ENCODE measurements at regions not wholly inside any gene's neighbourhood (a gene's known extent, or its start where the extent isn't known, plus 50 kb on each side); places are given as distances from the start of the nearest gene placed in this dataset.

- no peaks in the 10 kb centered on the region for H3K4me1 ChIP-seq (ENCODE audit: control insufficient read depth in 2 of 2, insufficient read depth in 2 of 2, low read length in 2 of 2)
- H3K27ac ChIP-seq (ENCODE audit: low read depth, low read length), result no peak overlapping the region
- Mint-ChIP-seq H3K27me3 (no peaks in the 10 kb centered on the region), H3K9me3 (peaks cover 0 to 14% (median 4%) of the 10 kb centered on the region in 11 donors), H3K36me3 (no peaks in the 10 kb centered on the region), H3K27ac (no peak overlapping the region), H3K4me1 (no peaks in the 10 kb centered on the region), H3K4me3 (no peak overlapping the region)
- intact Hi-C loops (cut with micrococcal nuclease), result no loop called here
- CTCF ChIA-PET, result no interaction called here
- H3K4me3 ChIP-seq (ENCODE audit: low read length), result no peak overlapping the region
- H3K27me3 ChIP-seq (ENCODE audit: control insufficient read depth in 2 of 2, insufficient read depth in 2 of 2, low read length in 2 of 2), result no peaks in the 10 kb centered on the region
- no peaks in the 10 kb centered on the region for H3K36me3 ChIP-seq (ENCODE audit: control insufficient read depth in 2 of 3, insufficient read depth in 3 of 3, low read length in 3 of 3)
- ATAC-seq, result no peak
- POLR2A ChIA-PET, result no interaction called here
- H3K9me3 ChIP-seq (ENCODE audit: control insufficient read depth in 2 of 3, low read length in 3 of 3), result no peaks in the 10 kb centered on the region
- no peak for DNase-seq
Measured at GRCh38 chr14:29278301-29279263, 512.0 kb downstream of the FOXG1 start.

- H3K9me3 ChIP-seq (ENCODE audit: control insufficient read depth in 2 of 3, low read length in 3 of 3), result no peaks in the 10 kb centered on the region
- no peak overlapping the region for H3K27ac Mint-ChIP-seq
- H3K27me3 ChIP-seq (ENCODE audit: control insufficient read depth in 2 of 2, insufficient read depth in 2 of 2, low read length in 2 of 2), result no peaks in the 10 kb centered on the region
- ATAC-seq, result no peak
- no peak for DNase-seq
- H3K36me3 Mint-ChIP-seq, result no peaks in the 10 kb centered on the region
- no peak overlapping the region for H3K4me3 ChIP-seq (ENCODE audit: low read length)
- CTCF ChIA-PET, result no interaction called here
- POLR2A ChIA-PET, result no interaction called here
- H3K4me3 Mint-ChIP-seq, result no peak overlapping the region
- H3K9me3 Mint-ChIP-seq, result peaks cover 0 to 13% (median 5%) of the 10 kb centered on the region in 11 donors
- intact Hi-C loops (cut with micrococcal nuclease), result no loop called here
- no peaks in the 10 kb centered on the region for H3K36me3 ChIP-seq (ENCODE audit: control insufficient read depth in 2 of 3, insufficient read depth in 3 of 3, low read length in 3 of 3)
- H3K27me3 Mint-ChIP-seq, result no peaks in the 10 kb centered on the region
- no peak overlapping the region for H3K27ac ChIP-seq (ENCODE audit: low read depth, low read length)
- H3K4me1 Mint-ChIP-seq, result no peaks in the 10 kb centered on the region
- H3K4me1 ChIP-seq (ENCODE audit: control insufficient read depth in 2 of 2, insufficient read depth in 2 of 2, low read length in 2 of 2), result no peaks in the 10 kb centered on the region
Measured at GRCh38 chr14:29282169-29282568, 515.6 kb downstream of the FOXG1 start.

DNA sequence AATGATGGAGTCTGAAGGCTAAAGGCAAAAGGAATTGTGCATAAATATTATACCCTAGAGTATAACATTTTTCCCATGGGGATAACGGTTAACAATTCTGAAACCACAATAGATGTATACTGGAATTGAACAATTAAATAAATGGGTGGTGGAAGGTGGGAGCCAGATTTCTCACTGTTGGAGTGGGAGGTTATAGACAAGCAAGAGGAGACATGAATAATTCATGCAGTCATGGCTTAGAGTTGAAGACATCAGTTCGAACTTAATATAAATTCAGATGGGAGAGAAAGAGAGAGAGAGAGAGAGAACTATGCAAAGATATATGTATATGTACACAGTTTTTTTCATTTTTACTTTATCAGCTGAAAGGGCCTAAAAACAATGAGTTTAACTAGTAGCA, 523.9 kb downstream of the FOXG1 start:
- intact Hi-C loops (cut with micrococcal nuclease), result no loop called here
- Histone ChIP-seq H3K27ac (ENCODE audit: low read depth, low read length) (no peak overlapping the region), H3K4me3 (ENCODE audit: low read length) (no peak overlapping the region), H3K36me3 (ENCODE audit: control insufficient read depth in 2 of 3, insufficient read depth in 3 of 3, low read length in 3 of 3) (no peaks in the 10 kb centered on the region), H3K27me3 (ENCODE audit: control insufficient read depth in 2 of 2, insufficient read depth in 2 of 2, low read length in 2 of 2) (no peaks in the 10 kb centered on the region), H3K9me3 (ENCODE audit: control insufficient read depth in 2 of 3, low read length in 3 of 3) (peaks cover 0 to 13% (median 0%) of the 10 kb centered on the region in 3 experiments), H3K4me1 (ENCODE audit: control insufficient read depth in 2 of 2, insufficient read depth in 2 of 2, low read length in 2 of 2) (no peaks in the 10 kb centered on the region)
- H3K27ac Mint-ChIP-seq, result no peak overlapping the region
- H3K36me3 Mint-ChIP-seq, result no peaks in the 10 kb centered on the region
- DNase-seq, result no peak
- POLR2A ChIA-PET, result no interaction called here
- ATAC-seq, result no peak
- H3K4me3 Mint-ChIP-seq, result no peak overlapping the region
- CTCF ChIA-PET, result no interaction called here
- peaks cover 2 to 31% (median 15%) of the 10 kb centered on the region in 11 donors for H3K9me3 Mint-ChIP-seq
- H3K27me3 Mint-ChIP-seq, result no peaks in the 10 kb centered on the region
- no peaks in the 10 kb centered on the region for H3K4me1 Mint-ChIP-seq

DNA sequence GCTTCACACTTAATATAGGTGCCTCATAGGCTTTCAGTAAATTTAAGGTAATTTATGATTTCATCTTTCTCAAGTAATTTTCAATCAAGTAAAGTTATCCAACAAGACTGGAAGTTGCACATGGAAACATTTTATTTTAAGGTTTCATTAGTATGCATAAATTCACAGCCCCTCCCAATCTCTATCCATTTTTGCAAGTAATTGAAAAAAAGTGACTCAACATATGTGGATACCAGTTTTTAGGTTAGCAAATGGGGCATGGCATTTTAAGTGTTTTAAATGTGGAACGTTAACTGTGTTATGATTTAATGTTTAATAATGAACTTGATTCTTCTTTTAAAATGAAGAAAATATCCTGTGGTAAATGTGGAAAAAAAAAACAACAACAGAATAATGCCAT, 532.8 kb downstream of the FOXG1 start:
- ATAC-seq (no peak), DNase-seq (no peak)
- Mint-ChIP-seq H3K36me3 (peaks cover 0 to 3% (median 0%) of the 10 kb centered on the region in 5 donors), H3K27me3 (no peaks in the 10 kb centered on the region), H3K27ac (no peak overlapping the region), H3K4me3 (no peak overlapping the region), H3K9me3 (peaks cover 10 to 56% (median 21%) of the 10 kb centered on the region in 11 donors), H3K4me1 (no peaks in the 10 kb centered on the region)
- Histone ChIP-seq H3K27me3 (ENCODE audit: control insufficient read depth in 2 of 2, insufficient read depth in 2 of 2, low read length in 2 of 2) (no peaks in the 10 kb centered on the region), H3K4me1 (ENCODE audit: control insufficient read depth in 2 of 2, insufficient read depth in 2 of 2, low read length in 2 of 2) (no peaks in the 10 kb centered on the region), H3K4me3 (ENCODE audit: low read length) (no peak overlapping the region), H3K9me3 (ENCODE audit: control insufficient read depth in 2 of 3, low read length in 3 of 3) (peaks cover 0 to 13% (median 0%) of the 10 kb centered on the region in 3 experiments), H3K36me3 (ENCODE audit: control insufficient read depth in 2 of 3, insufficient read depth in 3 of 3, low read length in 3 of 3) (no peaks in the 10 kb centered on the region), H3K27ac (ENCODE audit: low read depth, low read length) (no peak overlapping the region)
- ChIA-PET CTCF (no interaction called here), POLR2A (no interaction called here)
- intact Hi-C loops (cut with micrococcal nuclease), result no loop called here

DNA sequence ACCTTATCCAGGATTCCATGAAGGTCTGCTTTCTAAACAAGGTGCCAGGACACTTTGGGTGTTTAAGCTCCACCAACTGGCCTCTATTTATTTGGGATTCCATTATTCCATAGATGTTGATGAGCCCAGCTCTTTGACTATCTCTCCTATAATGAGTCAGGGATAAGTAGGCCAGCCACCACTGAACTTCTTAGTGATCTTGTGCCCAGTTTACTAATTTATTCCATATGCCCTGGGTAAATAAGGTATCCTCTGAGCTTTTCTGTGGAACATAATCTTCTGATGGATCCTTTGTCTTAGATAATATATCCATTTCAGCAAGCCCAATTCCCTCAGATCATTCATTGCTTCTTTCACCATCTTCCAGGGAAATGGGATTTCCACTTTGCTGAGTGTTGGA, 535.0 kb downstream of the FOXG1 start:
- DNase-seq (no peak), ATAC-seq (no peak)
- H3K9me3 Mint-ChIP-seq, result peaks cover 3 to 42% (median 17%) of the 10 kb centered on the region in 11 donors
- ChIA-PET CTCF (no interaction called here), POLR2A (no interaction called here)
- peaks cover 0 to 3% (median 0%) of the 10 kb centered on the region in 5 donors for H3K36me3 Mint-ChIP-seq
- H3K4me1 ChIP-seq (ENCODE audit: control insufficient read depth in 2 of 2, insufficient read depth in 2 of 2, low read length in 2 of 2), result no peaks in the 10 kb centered on the region
- H3K27ac Mint-ChIP-seq, result no peak overlapping the region
- H3K27me3 ChIP-seq (ENCODE audit: control insufficient read depth in 2 of 2, insufficient read depth in 2 of 2, low read length in 2 of 2), result no peaks in the 10 kb centered on the region
- H3K36me3 ChIP-seq (ENCODE audit: control insufficient read depth in 2 of 3, insufficient read depth in 3 of 3, low read length in 3 of 3), result no peaks in the 10 kb centered on the region
- H3K4me3 Mint-ChIP-seq, result no peak overlapping the region
- no peak overlapping the region for H3K4me3 ChIP-seq (ENCODE audit: low read length)
- no peak overlapping the region for H3K27ac ChIP-seq (ENCODE audit: low read depth, low read length)
- H3K4me1 Mint-ChIP-seq, result no peaks in the 10 kb centered on the region
- intact Hi-C loops (cut with micrococcal nuclease), result no loop called here
- H3K9me3 ChIP-seq (ENCODE audit: control insufficient read depth in 2 of 3, low read length in 3 of 3), result no peaks in the 10 kb centered on the region
- H3K27me3 Mint-ChIP-seq, result no peaks in the 10 kb centered on the region

GRCh38 chr14:29310210-29310609, 543.6 kb downstream of the FOXG1 start:
- CTCF ChIA-PET, result no interaction called here
- Mint-ChIP-seq H3K27ac (no peak overlapping the region), H3K36me3 (no peaks in the 10 kb centered on the region), H3K4me1 (no peaks in the 10 kb centered on the region), H3K27me3 (no peaks in the 10 kb centered on the region), H3K4me3 (no peak overlapping the region), H3K9me3 (peaks cover 0 to 11% (median 2%) of the 10 kb centered on the region in 11 donors)
- DNase-seq (no peak), ATAC-seq (no peak)
- Histone ChIP-seq H3K4me3 (ENCODE audit: low read length) (no peak overlapping the region), H3K27me3 (ENCODE audit: control insufficient read depth in 2 of 2, insufficient read depth in 2 of 2, low read length in 2 of 2) (no peaks in the 10 kb centered on the region), H3K4me1 (ENCODE audit: control insufficient read depth in 2 of 2, insufficient read depth in 2 of 2, low read length in 2 of 2) (no peaks in the 10 kb centered on the region), H3K27ac (ENCODE audit: low read depth, low read length) (no peak overlapping the region), H3K36me3 (ENCODE audit: control insufficient read depth in 2 of 3, insufficient read depth in 3 of 3, low read length in 3 of 3) (no peaks in the 10 kb centered on the region), H3K9me3 (ENCODE audit: control insufficient read depth in 2 of 3, low read length in 3 of 3) (no peaks in the 10 kb centered on the region)
- POLR2A ChIA-PET, result no interaction called here
- intact Hi-C loops (cut with micrococcal nuclease), result no loop called here

DNA sequence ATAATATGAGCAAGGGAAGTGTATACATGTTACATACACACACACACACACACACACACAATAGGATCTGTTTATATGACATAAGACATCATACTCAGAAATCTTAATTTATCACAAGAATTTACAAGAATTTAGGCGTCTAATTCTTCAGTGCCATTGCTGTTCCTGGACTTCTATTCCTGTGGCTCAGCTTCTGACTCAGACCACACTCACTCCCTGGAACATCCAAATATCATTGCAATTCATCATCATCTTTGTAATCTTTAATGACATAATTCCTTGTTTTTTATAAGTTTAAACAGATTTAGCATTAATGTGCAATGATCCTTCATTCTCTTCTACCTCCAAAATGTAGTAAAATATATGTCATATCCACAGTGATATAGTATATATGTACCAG, 544.2 kb downstream of the FOXG1 start:
- no peaks in the 10 kb centered on the region for H3K4me1 Mint-ChIP-seq
- ChIA-PET POLR2A (no interaction called here), CTCF (no interaction called here)
- H3K4me3 ChIP-seq (ENCODE audit: low read length), result no peak overlapping the region
- H3K4me1 ChIP-seq (ENCODE audit: control insufficient read depth in 2 of 2, insufficient read depth in 2 of 2, low read length in 2 of 2), result no peaks in the 10 kb centered on the region
- H3K4me3 Mint-ChIP-seq, result no peak overlapping the region
- no peaks in the 10 kb centered on the region for H3K27me3 Mint-ChIP-seq
- no peak overlapping the region for H3K27ac ChIP-seq (ENCODE audit: low read depth, low read length)
- no peaks in the 10 kb centered on the region for H3K9me3 ChIP-seq (ENCODE audit: control insufficient read depth in 2 of 3, low read length in 3 of 3)
- no peaks in the 10 kb centered on the region for H3K27me3 ChIP-seq (ENCODE audit: control insufficient read depth in 2 of 2, insufficient read depth in 2 of 2, low read length in 2 of 2)
- H3K27ac Mint-ChIP-seq, result no peak overlapping the region
- ATAC-seq (no peak), DNase-seq (no peak)
- H3K36me3 Mint-ChIP-seq, result no peaks in the 10 kb centered on the region
- H3K9me3 Mint-ChIP-seq, result peaks cover 0 to 11% (median 2%) of the 10 kb centered on the region in 11 donors
- intact Hi-C loops (cut with micrococcal nuclease), result no loop called here
- H3K36me3 ChIP-seq (ENCODE audit: control insufficient read depth in 2 of 3, insufficient read depth in 3 of 3, low read length in 3 of 3), result no peaks in the 10 kb centered on the region
